ENCODE measurements at regions not wholly inside any gene's neighbourhood (a gene's known extent, or its start where the extent isn't known, plus 50 kb on each side); places are given as distances from the start of the nearest gene placed in this dataset.

DNA sequence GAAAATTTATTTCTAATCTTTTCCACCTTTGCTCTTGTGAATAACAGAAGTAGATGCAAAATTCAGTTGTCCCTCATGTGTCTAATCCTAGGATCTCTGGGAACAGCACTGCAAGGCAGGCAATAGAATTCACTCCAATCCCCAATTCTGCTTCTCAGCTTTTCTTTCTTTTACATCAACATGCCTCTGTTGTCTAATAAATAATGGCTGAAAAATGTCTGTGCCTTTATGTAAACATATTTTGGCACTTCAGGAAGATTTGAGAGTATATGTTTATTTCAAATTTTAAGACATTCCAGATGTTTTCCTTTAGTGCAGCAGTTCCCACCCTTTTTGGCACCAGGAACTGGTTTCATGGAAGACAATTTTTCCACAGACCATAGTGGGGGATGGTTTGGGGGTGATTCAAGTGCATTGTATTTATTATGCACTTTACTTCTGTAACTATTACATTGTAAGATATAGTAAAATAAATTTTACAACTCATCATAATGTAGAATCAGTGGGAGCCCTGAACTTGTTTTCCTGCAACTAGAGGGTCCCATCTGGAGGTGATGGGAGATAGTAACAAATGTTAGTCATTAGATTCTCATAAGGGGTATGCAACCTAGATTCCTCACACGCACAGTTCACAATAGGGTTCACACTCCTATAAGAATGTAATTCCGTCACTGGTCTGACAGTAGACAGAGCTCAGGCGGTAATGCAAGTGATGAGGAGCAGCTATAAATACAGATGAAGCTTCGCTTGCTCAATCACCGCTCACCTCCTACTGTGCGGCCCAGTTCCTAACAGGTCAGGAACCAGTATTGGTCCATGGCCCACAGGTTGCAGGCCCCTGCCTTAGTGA, 590.3 kb upstream of the CNTNAP5 start:
- TF ChIP-seq, protein P1, sequence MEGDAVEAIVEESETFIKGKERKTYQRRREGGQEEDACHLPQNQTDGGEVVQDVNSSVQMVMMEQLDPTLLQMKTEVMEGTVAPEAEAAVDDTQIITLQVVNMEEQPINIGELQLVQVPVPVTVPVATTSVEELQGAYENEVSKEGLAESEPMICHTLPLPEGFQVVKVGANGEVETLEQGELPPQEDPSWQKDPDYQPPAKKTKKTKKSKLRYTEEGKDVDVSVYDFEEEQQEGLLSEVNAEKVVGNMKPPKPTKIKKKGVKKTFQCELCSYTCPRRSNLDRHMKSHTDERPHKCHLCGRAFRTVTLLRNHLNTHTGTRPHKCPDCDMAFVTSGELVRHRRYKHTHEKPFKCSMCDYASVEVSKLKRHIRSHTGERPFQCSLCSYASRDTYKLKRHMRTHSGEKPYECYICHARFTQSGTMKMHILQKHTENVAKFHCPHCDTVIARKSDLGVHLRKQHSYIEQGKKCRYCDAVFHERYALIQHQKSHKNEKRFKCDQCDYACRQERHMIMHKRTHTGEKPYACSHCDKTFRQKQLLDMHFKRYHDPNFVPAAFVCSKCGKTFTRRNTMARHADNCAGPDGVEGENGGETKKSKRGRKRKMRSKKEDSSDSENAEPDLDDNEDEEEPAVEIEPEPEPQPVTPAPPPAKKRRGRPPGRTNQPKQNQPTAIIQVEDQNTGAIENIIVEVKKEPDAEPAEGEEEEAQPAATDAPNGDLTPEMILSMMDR (IDR thresholded peaks at IDR 0.05): no peak
- Histone ChIP-seq H3K36me3 (no peaks in the 10 kb centered on the region), H3K4me3 (no peak overlapping the region), H3K27ac (no peak overlapping the region), H3K4me1 (no peaks in the 10 kb centered on the region), H3K9me3 (no peaks in the 10 kb centered on the region), H3K27me3 (no peaks in the 10 kb centered on the region)
- DNase-seq: peak in 2 of 4 donors; percentile 84 to 90
- intact Hi-C loops (cut with DNase I): no loop called here
- no peak for ATAC-seq

DNA sequence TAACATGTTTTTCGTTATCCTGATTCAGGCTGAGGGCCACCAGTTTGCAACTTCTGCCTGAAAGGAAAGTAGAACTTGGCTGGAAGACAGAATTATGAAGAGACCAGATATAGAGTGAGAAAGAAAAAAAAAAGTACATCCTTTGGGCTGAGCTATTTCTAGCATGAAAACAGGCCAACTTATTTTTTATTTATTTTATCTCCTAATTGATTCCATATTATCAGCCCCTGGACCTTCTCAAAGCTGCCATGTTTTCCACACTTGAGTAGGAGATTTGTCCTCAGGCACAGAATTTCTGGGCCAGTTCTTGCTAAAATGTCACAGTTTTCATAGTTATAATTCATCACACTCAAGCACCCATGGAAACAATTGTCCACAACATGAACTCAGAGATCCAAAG, 586.8 kb upstream of the CNTNAP5 start:
- H3K4me3 ChIP-seq: no peak overlapping the region
- no peaks in the 10 kb centered on the region for H3K36me3 ChIP-seq
- DNase-seq (peak in 1 of 4 donors; percentile 56), ATAC-seq (no peak)
- no peaks in the 10 kb centered on the region for H3K4me1 ChIP-seq
- TF ChIP-seq, protein P1 (IDR thresholded peaks at IDR 0.05): no peak
- H3K9me3 ChIP-seq: no peaks in the 10 kb centered on the region
- H3K27ac ChIP-seq: no peak overlapping the region
- intact Hi-C loops (cut with DNase I): no loop called here
- H3K27me3 ChIP-seq: no peaks in the 10 kb centered on the region

DNA sequence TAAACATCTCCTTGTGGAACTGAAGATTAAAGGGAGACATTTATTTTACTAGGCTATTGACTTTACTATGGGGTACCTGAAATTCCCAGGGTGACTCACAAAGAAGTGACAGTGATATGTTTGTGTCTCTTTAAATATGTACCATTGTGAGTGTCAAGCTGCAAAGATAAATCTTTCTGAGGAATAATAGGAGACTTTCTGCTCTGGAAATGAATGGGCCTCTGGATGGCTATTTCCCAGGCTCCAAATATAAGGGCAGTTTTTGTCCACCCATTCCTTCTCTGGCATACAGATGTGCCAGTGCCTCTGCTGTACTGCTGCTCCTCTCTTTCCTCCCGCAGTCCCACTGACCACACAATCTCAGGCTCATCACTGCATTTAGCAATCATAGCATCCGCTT, 586.4 kb upstream of the CNTNAP5 start:
- H3K36me3 ChIP-seq: no peaks in the 10 kb centered on the region
- no peaks in the 10 kb centered on the region for H3K4me1 ChIP-seq
- intact Hi-C loops (cut with DNase I): no loop called here
- H3K4me3 ChIP-seq: no peak overlapping the region
- ATAC-seq (no peak), DNase-seq (no peak)
- H3K9me3 ChIP-seq: no peaks in the 10 kb centered on the region
- no peaks in the 10 kb centered on the region for H3K27me3 ChIP-seq
- TF ChIP-seq, protein P1 (IDR thresholded peaks at IDR 0.05): no peak
- H3K27ac ChIP-seq: no peak overlapping the region

DNA sequence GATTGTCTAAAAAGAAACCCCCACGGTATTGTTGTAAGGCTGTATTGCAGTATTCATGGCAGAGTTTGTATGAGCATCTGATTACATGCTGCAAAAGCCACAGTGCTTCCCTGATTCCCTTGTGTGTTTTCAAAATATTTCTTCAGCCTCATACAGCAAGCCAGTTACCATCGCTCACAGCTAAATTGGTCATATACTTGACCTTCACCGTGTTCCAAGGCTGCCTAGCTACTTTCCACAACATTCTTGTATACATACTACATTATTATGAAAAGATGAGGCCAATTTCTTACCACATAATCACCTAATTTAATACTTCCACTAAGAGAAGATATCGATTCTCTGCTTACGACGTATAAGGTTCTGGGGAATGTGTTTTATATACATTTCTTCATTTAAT, 576.3 kb upstream of the CNTNAP5 start:
- H3K36me3 ChIP-seq: no peaks in the 10 kb centered on the region
- no peaks in the 10 kb centered on the region for H3K9me3 ChIP-seq
- ATAC-seq (no peak), DNase-seq (no peak)
- no peak overlapping the region for H3K27ac ChIP-seq
- H3K4me1 ChIP-seq: no peaks in the 10 kb centered on the region
- intact Hi-C loops (cut with DNase I): no loop called here
- H3K4me3 ChIP-seq: no peak overlapping the region
- H3K27me3 ChIP-seq: no peaks in the 10 kb centered on the region
- TF ChIP-seq, protein P1 (IDR thresholded peaks at IDR 0.05): no peak

DNA sequence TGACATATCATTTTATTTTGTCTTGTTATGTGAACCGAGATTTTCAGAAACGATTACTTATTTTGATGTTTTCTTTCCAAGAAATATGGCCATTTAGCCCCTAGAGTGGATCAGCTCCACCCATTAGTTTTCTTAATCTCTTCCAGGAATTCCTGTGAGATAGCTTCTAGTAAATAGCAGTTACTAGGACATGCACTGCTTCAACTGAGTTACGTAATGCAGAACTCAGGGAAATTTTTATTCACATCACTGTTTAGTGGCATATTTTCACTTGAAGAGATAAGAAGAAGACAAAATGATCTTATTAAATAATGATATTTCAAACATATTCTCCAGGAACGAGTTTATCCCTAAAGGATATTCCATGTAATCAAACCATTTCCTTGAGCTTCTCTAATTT, 573.5 kb upstream of the CNTNAP5 start:
- H3K9me3 ChIP-seq: peaks cover 0 to 4% of the 10 kb centered on the region in 2 donors
- no peak overlapping the region for H3K27ac ChIP-seq
- DNase-seq (no peak), ATAC-seq (no peak)
- intact Hi-C loops (cut with DNase I): no loop called here
- no peaks in the 10 kb centered on the region for H3K36me3 ChIP-seq
- TF ChIP-seq, protein P1 (IDR thresholded peaks at IDR 0.05): no peak
- no peak overlapping the region for H3K4me3 ChIP-seq
- no peaks in the 10 kb centered on the region for H3K27me3 ChIP-seq
- H3K4me1 ChIP-seq: no peaks in the 10 kb centered on the region

Measured in left lung (tissue), 4 donors.